ENCODE measurements at regions not wholly inside any gene's neighbourhood (a gene's known extent, or its start where the extent isn't known, plus 50 kb on each side); places are given as distances from the start of the nearest gene placed in this dataset.
"Not testable (repeated sequence)": the region's sequence is repeated elsewhere in the genome, so short reads cannot be mapped to it uniquely, and the experiment has no call there.

DNA sequence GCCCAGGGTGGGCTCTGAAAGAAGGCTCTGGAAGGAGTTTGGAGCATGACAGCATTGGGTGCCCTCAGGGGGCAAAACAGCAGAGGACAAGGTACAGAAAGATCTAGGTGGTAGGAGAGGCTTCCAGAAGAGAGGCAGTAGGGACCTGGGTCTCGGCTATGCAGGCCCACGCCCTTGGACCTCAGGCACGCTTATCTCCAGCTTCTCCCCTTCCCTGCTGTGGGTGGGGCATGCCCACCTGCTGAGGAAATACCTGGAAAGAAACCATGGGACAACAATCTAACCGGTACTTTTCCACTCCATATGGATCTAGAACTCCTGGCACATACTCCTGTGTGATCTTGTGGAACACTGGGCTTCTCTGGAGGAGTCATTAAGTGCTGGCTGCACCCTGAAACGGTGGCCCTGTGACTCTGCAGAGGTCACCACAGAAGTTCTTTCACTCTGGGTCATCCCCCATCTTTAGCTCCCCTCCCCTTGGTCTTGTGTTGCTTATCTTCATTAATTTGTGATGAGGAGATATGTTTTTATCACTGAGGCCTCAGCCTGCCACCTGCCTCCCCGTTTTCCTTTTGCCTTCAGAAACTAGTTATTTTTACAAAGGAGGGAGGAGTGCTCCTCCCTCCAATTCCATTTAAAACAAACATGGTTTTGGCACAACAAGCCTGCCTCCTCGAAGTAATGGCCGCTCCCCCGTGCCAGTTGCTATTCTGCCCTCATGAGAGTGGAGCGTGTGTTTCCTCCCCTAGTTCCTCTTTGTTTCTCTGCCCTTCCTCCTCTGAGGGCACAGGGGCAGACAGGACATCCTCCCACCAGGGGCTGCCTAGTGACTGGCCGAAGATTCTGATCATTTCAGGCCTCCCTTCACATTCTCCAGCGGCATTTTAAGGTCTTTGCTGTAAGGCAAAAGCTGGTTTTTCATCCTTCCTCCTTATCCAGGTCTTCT lies 78.0 kb upstream of the ATP5PO start:
- DNase-seq, result peak; percentile 31

DNA sequence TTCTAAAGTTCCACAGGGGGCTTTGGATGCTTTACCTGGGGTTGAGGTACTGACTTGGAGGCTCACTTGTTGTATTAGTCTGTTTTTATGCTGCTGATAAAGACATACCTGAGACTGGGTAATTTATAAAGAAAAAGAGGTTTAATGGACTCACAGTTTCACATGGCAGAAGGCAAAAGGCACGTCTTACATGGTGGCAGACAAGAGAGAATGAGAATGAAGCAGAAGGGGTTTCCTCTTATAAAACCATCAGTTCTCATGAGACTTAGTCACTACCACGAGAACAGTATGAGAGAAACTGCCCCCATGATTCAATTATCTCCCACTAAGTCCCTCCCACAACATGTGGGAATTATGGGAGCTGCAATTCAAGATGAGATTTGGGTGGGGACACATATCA lies 76.8 kb upstream of the ATP5PO start:
- not testable (repeated sequence) for DNase-seq

DNA sequence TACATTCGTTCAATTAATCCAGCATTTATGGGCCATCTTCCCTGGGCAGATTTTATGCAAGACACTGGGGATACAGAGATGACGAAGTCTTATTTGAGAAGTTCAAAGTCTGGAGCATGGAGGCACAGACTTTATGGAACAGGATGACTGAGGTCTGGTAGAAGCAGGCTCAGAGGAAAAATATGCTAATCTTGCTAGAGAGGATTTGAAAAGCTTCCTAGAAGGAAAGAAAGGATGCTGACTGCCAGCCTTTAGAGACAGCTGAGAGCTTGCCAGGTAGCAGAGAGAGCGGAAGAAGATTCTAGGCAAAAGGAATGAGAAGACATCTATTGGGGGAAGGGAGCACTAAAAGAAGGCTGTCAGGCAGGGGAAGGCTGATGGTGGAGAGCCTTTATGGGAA lies 75.5 kb upstream of the ATP5PO start:
- DNase-seq, result no peak

DNA sequence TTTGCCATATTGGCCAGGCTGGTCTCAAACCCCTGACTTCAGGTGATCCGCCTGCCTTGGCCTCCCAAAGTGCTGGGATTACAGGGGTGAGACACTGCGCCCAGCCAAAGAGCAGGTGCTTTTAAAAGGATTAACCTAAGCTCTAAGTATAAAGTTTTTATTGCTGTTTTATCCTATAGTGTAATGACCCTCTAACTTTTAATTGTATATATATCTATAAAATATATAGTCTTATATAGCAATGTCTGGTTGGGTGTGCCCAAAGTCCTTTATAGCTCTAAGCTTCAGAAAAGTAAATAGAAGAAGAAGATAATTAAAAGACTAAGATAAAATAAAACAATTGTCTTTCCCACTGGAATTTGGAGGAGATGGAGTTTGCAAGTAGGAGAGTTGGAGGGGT lies 73.8 kb upstream of the ATP5PO start:
- no peak for DNase-seq

DNA sequence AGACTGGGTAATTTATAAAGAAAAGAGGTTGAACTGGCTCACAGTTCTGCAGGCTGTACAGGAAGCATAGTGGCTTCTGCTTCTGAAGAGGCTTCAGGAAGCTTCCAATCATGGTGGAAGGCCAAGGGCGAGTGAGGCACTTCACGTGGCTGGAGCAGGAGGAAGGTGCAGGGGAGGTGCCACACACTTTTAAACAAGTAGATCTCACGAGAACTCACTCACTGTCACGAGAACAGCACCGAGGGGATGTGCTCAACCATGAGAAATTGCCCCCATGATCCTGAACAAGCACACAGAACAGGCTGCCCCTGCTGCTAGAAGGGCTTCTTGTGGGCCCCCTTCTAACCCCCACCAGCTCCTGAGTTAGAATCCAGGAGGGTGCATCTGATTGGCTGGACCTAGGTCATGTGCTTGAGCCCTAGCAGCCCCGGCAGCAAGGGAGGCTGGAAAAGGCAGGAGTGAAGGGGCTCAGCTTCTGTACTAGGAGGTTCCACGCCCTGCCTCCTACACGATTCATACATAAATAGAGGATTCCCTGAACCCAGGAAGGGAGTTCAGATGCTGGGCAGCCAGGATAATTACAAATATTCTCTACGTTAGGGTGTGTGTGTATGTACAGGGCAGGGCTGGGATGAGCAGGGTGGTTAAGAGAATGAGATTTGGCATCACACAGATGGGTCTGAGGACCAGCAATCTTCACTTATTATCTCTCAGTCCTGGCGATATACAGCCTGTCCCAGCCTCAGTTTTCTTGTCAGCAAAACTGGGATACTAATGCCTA lies 72.8 kb upstream of the ATP5PO start:
- no peak for DNase-seq

DNA sequence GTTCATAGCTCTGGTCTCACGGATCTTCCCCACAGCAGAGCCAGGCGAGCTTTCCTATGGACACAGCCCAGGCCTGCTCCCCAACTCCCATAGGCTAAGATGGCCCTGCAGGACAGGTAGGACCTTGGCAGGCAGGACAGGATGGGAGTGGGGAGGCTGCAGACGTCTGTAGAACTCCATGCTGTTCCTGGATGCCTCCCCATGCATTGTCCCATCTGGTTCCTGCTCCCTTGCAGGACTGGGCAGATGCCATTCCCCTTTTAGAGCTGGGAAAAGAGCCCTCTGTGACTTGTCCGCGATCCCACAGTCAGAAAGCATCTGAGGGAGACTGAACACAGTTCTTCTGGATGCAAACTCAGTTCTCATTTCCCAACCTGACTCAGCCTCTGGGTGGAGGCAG lies 71.9 kb upstream of the ATP5PO start:
- DNase-seq, result no peak

- DNase-seq, result no peak
Measured at GRCh38 chr21:33985117-33986050, 69.8 kb upstream of the ATP5PO start.

- DNase-seq, result no peak
Measured at GRCh38 chr21:33984021-33984481, 68.4 kb upstream of the ATP5PO start.

- DNase-seq, result no peak
Measured at GRCh38 chr21:33981391-33982101, 65.9 kb upstream of the ATP5PO start.

GRCh38 chr21:33980276-33980916 lies 64.8 kb upstream of the ATP5PO start:
- no peak for DNase-seq

GRCh38 chr21:33978585-33978984 lies 63.0 kb upstream of the ATP5PO start:
- DNase-seq, result no peak

DNA sequence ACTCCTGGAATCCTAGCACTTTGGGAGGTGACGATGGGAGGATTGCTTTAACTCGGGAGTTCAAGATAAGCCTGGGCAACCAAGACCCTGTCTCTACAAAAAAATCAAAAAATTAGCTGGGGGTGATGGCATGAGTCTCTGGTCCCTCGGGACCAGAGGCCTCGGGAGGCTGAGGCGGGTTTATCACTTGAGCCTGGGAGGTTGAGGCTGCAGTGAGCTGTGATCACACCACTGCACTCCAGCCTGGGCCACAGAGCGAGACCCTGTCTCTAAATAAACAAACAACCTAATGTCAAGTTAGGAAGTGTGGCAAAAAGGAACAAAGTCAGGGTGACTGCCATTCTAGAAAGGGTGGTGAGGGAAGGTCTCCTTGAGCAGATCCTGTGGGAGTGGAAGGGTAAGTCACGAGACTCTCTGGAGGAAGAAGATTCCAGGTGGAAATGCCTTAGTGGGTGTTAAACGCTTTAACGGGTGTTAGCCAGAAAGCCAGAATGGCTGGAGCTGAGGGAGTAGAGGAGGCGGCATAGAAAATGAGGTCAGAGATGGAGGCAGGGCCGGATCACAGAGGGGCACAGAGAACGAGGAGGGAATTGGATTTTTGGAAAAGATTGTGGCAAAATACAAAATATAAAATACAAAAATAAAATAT lies 62.2 kb upstream of the ATP5PO start:
- no peak for DNase-seq

- DNase-seq, result no peak
Measured at GRCh38 chr21:33977017-33977720, 61.6 kb upstream of the ATP5PO start.

DNA sequence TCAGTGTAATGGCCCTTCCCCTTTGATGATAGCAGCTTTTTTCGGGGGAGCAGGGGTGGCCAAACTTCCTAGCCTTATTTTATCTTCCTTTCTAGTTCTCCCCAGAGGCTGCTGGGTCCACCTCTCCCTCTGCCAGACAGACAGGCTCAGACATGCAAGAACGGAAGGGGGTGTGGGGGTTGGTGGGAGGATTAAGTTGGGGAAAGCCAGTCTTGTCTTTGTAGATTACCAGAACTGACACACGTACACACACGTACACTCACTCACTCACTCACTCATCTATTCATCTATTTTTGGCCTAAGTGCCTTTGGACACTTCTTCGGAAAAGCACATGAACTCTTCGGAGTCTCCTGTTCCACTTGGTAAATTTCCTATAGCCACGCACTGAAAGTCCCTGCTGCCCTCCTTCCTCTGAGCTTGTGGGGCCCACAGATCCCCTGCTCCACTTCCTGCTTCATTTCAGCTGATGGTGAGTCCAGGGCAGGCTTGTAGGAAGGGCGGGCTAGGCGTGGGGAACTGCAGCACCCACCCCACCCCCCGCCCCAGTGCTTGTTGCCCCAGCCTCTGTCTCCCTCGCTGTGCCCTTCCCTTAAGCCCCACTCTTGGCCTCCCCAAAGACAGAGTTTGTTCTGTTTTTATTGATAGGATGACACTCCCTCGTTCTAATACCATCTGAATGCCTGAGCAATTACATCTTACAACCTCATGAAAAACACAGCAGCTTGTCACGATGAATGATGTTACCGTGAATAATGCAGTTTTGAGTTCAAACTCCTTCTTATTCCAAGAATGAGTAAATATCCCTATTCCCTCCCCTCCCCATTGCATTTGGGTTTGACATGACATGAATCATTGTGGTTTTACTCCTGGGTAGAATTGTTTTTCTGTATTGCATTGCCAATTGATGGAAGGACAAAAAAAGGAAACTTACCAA lies 60.7 kb upstream of the ATP5PO start:
- no peak for DNase-seq

DNA sequence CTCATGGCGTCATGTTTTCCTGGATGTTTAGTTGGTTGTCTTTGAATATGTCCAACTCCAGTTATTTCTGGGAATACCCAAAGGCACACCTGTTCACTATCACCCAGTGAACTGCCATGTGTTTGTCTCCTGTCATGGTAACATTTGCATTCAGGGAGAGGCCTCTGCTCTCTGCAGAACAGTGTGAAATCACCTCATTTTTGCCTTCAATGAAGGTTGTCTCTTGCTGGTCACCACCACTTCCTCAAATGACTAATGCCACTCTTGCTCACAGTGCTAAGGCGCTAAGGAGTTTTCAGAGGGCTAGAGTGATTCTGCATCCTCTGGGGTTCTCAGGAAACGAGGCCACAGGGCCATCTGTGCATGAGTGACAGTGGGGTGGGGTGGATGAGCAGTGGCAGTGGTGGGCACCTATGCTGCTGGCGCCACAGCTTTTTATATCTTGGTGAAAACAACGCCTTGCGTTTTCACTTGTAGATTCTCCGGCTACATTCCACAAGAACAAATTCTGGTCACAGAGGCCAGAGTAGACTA lies 60.0 kb upstream of the ATP5PO start:
- no peak for DNase-seq

GRCh38 chr21:33974513-33975468 lies 59.2 kb upstream of the ATP5PO start:
- DNase-seq, result no peak

DNA sequence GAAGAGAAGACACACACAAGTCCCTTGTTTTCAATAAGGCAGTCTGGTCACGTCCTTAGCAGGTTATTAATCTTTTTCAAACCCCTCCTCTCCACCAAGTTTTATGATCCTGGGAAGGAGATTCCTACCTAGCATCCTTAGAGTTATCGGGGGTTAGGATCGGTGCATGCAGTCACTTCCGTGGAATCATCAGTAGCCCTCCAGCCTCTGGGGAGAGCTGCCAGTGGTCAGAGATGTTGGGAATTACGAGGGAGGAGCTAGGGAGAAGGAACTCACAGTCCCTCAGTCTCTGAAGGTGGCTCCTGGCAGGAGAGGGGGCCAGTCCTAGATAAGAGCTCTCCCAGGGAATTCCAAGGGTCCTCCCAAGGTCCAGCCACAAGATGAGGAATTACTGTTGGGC lies 57.7 kb upstream of the ATP5PO start:
- DNase-seq, result no peak

DNA sequence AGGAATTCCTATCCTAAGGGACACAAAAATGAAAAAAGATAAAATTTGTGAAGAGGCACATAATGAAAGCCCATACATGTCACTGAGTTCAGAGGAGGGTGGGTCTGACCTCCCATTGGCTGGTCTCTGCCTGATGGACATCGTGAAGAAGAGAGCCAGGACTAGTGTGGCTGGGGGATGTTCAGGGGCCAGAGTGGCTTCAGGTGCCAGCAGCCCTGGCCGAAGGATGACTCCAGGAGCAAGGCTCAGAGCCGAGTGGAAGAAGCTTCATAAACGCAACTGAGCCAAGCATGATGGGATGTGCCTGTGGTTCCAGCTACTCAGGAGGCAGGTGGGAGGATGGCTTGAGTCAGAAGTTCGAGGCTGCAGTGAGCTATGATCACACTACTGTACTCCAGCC lies 56.9 kb upstream of the ATP5PO start:
- DNase-seq, result no peak

Data from NCI-H2029 (cell line).